ENCODE measurements at regions not wholly inside any gene's neighbourhood (a gene's known extent, or its start where the extent isn't known, plus 50 kb on each side); places are given as distances from the start of the nearest gene placed in this dataset.

- TF ChIP-seq POLR2AphosphoS5 (IDR thresholded peaks at IDR 0.05; ENCODE audit: low read depth, low read length) (no peak), POLR2A (IDR thresholded peaks at IDR 0.05; ENCODE audit: low read depth, low read length) (no peak), TAF1 (IDR thresholded peaks at IDR 0.05; ENCODE audit: low read depth, low read length) (no peak), SPI1 (IDR thresholded peaks at IDR 0.05; ENCODE audit: low read depth, low read length) (no peak)
These were observed 148.8 kb upstream of the ANO5 start for GRCh38 chr11:22044126-22044525.
